GM19351 (cell line): ENCODE measurements at regions not wholly inside any gene's neighbourhood (a gene's known extent, or its start where the extent isn't known, plus 50 kb on each side); places are given as distances from the start of the nearest gene placed in this dataset.
A peak's percentile ranks its signal among the peaks of the same experiment; 100 is the strongest.

Source experiments
- ATAC-seq: cut with Tn5 transposase; IDR thresholded peaks from one replicate; pipeline ENCODE4 v1.9.1; 2021; ENCODE audit warnings: mild to moderate bottlenecking, moderate library complexity; ENCODE audit not compliant: unreplicated experiment

DNA sequence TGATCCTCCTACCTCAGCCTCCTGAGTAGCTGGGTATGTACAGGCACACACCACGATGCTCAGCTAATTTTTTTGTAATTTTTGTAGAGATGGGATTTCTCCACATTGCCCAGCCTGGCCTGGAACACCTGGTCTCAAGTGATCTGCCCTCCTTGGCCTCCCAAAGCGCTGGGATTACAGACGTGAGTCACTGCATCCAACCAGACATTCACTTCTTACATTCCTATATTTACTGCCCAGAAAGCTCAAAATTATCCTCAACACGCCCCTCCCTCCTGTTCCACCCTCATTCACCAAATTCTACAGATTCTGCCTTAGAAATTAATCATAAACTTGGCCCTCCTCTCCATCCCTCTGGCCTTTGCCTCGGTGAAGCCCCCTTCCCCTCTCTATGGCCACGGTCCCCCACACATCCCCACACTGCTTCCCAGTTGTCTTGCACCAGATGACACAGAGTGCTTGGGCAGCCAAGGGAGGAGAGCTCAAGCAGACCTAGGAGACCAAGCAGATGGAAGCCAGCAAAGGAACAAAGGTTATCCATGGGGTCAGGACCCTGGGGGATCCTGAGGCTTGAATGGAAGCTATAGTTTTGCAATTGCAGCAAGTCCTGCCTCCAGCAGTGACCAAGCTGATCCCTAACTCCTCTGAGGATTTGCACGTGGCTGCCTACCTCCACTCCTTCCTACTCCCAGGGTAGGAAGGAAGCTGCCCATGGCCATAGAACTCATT is 213.2 kb upstream of the FOXN3 start:
- no peak for ATAC-seq

GRCh38 chr14:89629383-89629782 is 212.3 kb upstream of the FOXN3 start:
- ATAC-seq, result no peak

DNA sequence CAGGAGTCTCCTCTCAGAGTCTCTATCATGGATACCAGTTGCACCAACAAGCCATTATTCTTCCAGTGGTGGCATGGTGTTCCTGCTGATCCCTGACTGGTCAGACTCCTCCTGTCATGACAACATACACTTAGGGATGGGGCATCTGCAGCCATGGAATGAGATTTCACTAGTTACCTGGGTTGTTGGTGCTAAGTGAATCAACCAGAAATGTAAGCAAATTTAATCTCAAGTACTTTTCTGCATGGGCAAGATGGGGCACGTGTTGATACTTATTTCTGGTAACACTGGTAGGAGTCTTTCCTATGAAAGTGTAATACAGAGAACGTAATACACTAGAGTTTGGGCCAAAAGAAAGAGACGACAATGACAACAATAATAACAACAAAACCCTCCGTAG is 211.5 kb upstream of the FOXN3 start:
- ATAC-seq, result no peak

GRCh38 chr14:89626233-89626806 is 209.3 kb upstream of the FOXN3 start:
- no peak for ATAC-seq

GRCh38 chr14:89625731-89626232 is 208.7 kb upstream of the FOXN3 start:
- no peak for ATAC-seq

GRCh38 chr14:89625244-89625713 is 208.2 kb upstream of the FOXN3 start:
- no peak for ATAC-seq

- ATAC-seq, result no peak
Measured at GRCh38 chr14:89624500-89625156, 207.6 kb upstream of the FOXN3 start.

DNA sequence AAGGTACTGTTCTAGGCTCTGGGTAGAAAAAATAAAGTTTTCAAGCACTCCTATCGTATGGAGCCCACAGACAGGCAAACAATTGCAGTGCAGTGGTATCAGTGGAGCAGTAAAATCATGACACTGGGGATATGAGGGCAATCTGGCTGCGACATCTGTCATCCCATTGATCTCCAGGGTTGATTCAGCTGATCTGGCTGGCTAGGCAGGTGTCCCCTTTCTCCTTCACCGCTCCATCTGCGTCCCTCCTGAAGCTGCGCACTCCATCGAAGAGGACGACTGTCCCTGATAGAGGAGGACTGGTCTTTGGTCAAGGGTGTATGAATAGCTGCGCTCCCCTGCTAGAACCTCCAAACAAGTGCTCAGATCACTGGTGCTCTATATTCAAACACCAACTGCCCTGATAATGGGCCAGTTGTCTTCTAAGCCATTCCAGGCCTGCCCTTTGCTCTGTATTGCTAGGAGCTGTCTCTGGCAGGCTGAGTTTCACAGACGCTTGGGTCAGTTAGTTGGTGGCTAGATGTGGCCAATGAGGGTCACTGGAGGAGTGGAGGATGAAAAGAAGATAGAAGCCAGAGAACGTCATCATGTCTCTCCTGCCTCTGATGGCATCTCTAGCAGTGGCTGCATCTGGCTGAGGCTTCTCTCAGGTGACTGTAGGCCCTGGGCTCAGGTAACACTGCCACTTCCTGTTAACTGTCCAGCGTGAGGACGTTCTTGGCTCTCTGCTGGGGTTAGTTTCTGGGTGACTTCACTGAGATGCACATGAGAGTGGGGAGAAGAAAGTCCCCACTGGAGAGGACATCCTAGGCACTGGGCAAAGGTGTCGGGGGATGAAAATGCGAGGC is 205.0 kb upstream of the FOXN3 start:
- no peak for ATAC-seq

- no peak for ATAC-seq
Measured at GRCh38 chr14:89621009-89621421, 204.0 kb upstream of the FOXN3 start.

GRCh38 chr14:89620436-89620835 is 203.4 kb upstream of the FOXN3 start:
- ATAC-seq, result no peak

DNA sequence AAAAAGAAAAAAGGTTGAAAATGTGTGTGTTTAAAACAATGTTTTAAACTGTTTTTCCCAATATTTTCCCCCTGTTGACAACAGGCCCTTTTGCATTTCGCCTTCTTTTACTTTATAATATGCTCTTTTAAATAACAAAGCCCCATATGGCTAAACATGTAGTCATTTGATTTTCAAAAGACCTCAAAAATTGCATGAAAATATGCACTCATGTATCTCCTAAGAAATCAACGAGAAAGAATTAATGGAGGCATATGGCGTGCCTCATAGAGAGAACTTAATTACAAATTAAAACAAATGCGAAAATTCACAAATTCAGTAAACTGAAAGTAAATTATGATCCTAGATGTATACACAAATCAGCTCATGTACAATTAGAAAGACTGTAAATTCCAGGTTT is 202.6 kb upstream of the FOXN3 start:
- no peak for ATAC-seq

DNA sequence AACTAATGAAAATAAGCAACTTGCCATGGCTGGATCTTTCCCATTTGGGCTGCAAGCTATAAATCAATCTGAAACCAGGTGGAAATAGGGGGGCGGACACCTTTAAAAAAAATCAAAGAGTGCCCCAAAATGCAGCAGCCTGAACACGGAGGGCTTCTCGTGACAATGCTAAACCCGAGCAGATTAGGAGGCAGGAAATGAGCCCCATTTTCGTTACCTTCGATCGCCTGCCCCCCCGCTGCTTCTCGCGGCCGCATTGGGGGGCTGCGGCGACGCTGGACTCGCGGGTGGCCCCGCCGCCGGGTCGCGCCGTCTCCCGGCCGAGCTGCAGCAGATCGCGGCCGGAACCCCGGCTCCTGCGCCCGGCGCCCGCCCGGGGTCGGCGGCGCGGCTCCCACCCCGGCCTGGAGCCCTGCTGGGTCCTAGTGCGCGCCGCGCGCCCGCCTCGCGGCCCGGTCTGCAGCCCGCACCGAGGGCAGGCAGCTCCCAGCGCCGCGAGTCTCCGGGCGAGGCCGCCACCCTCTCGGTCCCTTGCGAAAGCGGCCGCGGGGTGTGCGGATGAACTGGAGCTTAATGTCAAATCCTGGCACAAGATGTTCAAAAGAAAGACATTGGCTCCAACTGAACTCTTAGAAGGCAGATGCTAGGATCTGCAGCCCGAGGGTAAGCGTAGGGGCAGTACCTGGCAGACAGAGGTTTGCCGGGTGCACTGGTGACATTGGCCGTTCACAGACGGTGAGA is 201.9 kb upstream of the FOXN3 start:
- peak; percentile 64 for ATAC-seq

DNA sequence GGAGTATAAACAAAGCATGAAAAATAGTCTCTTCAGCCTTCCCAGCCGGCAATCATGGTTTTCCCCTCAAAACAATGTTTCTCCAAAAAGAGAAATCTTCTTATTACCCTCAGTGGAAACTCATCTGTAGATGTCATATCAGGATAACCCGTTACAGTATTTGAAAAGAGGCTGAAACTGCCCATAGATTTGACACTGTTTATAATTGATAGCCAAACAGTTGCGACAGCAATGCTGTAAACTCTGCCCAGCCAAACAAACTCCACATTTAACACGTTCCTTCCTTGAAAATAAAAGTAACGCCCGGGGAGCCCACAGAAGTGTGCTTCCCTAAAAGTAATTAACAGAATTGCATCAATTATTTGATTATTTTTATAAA is 201.3 kb upstream of the FOXN3 start:
- ATAC-seq, result no peak

DNA sequence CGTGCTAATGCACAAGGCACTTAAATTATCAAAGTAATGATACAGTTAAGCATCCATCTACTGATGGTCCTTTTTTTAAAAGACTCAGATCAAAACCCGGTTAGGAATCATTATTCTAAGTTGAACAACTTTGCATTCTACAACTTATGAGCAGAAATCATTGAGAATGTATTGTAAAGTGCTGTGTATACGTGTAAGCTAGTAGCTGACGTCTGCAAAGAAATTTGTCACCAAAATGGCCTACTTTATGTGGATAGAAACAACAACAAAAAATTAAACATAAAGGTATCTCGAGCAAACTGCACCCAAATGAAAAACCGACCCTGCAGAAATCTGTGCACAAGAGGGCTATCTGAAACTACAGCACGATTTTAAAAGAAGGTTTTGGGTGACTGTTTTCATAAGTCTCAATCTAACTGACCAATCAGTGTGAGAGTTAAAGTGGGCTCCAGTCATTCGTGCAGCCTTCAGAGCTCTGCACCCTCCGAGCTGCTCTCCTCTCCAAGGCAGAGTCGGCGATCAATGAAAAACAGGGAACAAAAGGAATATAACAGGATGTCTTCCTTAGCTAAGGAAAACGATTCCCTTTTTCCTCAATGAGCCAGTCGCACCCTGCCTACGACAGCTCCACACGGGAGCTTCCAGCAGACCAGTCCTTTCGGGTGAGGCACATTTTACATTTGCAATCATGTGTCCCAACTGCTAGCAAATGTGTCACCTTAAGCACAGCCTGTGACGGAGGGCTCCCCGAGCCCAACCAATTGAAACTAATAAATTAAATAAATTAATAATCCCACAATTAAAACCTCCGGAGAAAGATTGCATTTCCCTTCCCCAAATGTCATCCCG is 200.7 kb upstream of the FOXN3 start:
- ATAC-seq, result peak; percentile 32

GRCh38 chr14:89616852-89617341 is 199.9 kb upstream of the FOXN3 start:
- peak; percentile 36 for ATAC-seq

DNA sequence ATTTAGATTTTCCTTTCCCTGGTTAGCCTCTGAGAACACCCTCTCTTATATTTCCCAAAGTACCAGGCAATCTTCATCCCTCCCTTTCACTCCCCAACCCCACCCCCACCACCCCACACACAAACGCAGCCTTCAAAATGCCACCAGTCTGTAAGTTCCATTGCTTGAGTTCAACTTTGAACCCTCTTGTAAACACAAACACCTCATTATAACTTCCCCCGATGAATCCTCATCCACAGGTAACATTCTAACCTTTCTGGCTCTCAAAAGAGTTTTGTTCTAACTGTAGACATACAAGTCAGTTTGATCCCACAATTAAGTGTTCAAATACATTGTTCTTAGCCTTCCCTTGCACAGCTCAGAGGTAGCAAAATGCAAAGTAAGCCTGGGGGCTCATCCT is 199.4 kb upstream of the FOXN3 start:
- no peak for ATAC-seq

GRCh38 chr14:89615421-89615820 is 198.4 kb upstream of the FOXN3 start:
- ATAC-seq, result no peak

GRCh38 chr14:89614009-89614691 is 197.1 kb upstream of the FOXN3 start:
- ATAC-seq, result no peak
